Non-pigmented ciliary epithelial cell (primary cell): ENCODE measurements at regions not wholly inside any gene's neighbourhood (a gene's known extent, or its start where the extent isn't known, plus 50 kb on each side); places are given as distances from the start of the nearest gene placed in this dataset.
"Not testable (repeated sequence)": the region's sequence is repeated elsewhere in the genome, so short reads cannot be mapped to it uniquely, and the experiment has no call there.

Experiments used
- DNase-seq: peaks from one replicate; pipeline ENCODE4 v3.0.0-alpha.2; 2010; ENCODE audit warnings: low read depth

- DNase-seq = no peak
Observed at GRCh38 chr10:20399772-20400171, 497.3 kb downstream of the NEBL start.

GRCh38 chr10:20396701-20397100 lies 500.4 kb downstream of the NEBL start:
- DNase-seq = no peak

GRCh38 chr10:20396205-20396604 lies 500.9 kb downstream of the NEBL start:
- DNase-seq = no peak

- DNase-seq = no peak
Observed at GRCh38 chr10:20391629-20392028, 505.5 kb downstream of the NEBL start.

- DNase-seq = no peak
Observed at GRCh38 chr10:20381761-20382160, 515.4 kb downstream of the NEBL start.

- no peak for DNase-seq
Observed at GRCh38 chr10:20380401-20380800, 516.7 kb downstream of the NEBL start.

- DNase-seq = no peak
Observed at GRCh38 chr10:20372748-20373147, 524.4 kb downstream of the NEBL start.

- not testable (repeated sequence) for DNase-seq
Observed at GRCh38 chr10:20370977-20371533, 526.1 kb downstream of the NEBL start.

GRCh38 chr10:20369863-20370736 lies 527.0 kb downstream of the NEBL start:
- DNase-seq = no peak

- DNase-seq = no peak
Observed at GRCh38 chr10:20363684-20364083, 533.4 kb downstream of the NEBL start.

GRCh38 chr10:20355915-20356314 lies 539.7 kb downstream of the PLXDC2 start:
- DNase-seq = no peak

- DNase-seq = no peak
Observed at GRCh38 chr10:20355011-20355410, 538.8 kb downstream of the PLXDC2 start.

- no peak for DNase-seq
Observed at GRCh38 chr10:20354166-20354565, 537.9 kb downstream of the PLXDC2 start.

GRCh38 chr10:20350509-20350908 lies 534.3 kb downstream of the PLXDC2 start:
- no peak for DNase-seq

GRCh38 chr10:20343036-20343435 lies 526.8 kb downstream of the PLXDC2 start:
- no peak for DNase-seq
